Activated CD8-positive, alpha-beta T cell treated with anti-CD3 and anti-CD28 coated beads for 36 hours (primary cell): ENCODE measurements at regions not wholly inside any gene's neighbourhood (a gene's known extent, or its start where the extent isn't known, plus 50 kb on each side); places are given as distances from the start of the nearest gene placed in this dataset.

Experiments
- ATAC-seq: fragments of 200-7000 bp; cut with Tn5 transposase; one replicate; pipeline ENCODE4 v1.10.0; 2021; ENCODE audit warnings: mild to moderate bottlenecking, moderate library complexity
- CTCF ChIA-PET: fragments of 350-600 bp; sonication (Branson Sonifier 250); formaldehyde crosslinking; loops from one replicate; lab custom pipeline; 2021; ENCODE audit warnings: antibody characterized with exemption; lab: Charles Lee
- POLR2A ChIA-PET: fragments of 350-600 bp; sonication (Branson Sonifier 250); formaldehyde crosslinking; loops from one replicate; lab custom pipeline; 2021; ENCODE audit warnings: antibody characterized with exemption; lab: Charles Lee
- DNase-seq: peaks from one replicate; pipeline ENCODE4 v3.0.0-alpha.2; 2020
- H3K27ac Mint-ChIP-seq: one replicate; pipeline ENCODE4 v1.8.0; 2021; ENCODE audit warnings: mild to moderate bottlenecking, mixed read lengths
- H3K27me3 Mint-ChIP-seq: one replicate; pipeline ENCODE4 v1.8.0; 2021; ENCODE audit warnings: mixed read lengths
- H3K36me3 Mint-ChIP-seq: one replicate; pipeline ENCODE4 v1.8.0; 2021; ENCODE audit warnings: low read depth, mixed read lengths
- H3K4me1 Mint-ChIP-seq: one replicate; pipeline ENCODE4 v1.8.0; 2021; ENCODE audit warnings: low read depth, mixed read lengths
- H3K4me3 Mint-ChIP-seq: one replicate; pipeline ENCODE4 v1.8.0; 2021; ENCODE audit warnings: mild to moderate bottlenecking, moderate library complexity, mixed read lengths
- H3K9me3 Mint-ChIP-seq: one replicate; pipeline ENCODE4 v1.8.0; 2021; ENCODE audit warnings: mixed read lengths
- intact Hi-C: fragments of 100-400 bp; cut with micrococcal nuclease; formaldehyde crosslinking; loops from one replicate; pipeline ENCODE4 v1.10.0; 2022
- TF ChIP-seq, protein P1 (sequence below): fragments of 200-600 bp; IDR thresholded peaks from one replicate; pipeline ENCODE4 v1.8.0; 2022; ENCODE audit warnings: antibody characterized with exemption, mild to moderate bottlenecking

DNA sequence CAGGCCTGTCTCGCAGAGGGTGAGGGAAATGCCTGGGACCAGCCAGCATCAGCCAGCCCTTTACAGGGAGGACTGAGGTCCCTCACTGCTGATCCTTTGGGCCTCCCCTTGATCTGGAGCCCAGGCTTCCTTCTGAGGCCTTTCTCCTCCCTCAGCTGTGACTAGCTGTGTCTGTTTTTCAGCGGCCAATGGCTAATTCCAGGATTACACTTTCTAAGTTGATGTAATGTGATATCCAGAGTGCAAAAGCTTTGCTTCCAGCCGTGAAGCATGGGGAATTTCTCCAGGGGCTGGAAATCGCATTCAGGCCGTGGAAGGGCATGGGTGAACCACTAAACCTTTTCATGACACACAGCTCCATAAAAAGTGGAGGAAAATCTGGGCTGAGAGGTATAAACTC is 157.6 kb downstream of the SHQ1 start:
- H3K4me3 Mint-ChIP-seq, result no peak overlapping the region
- no peaks in the 10 kb centered on the region for H3K36me3 Mint-ChIP-seq
- TF ChIP-seq, protein P1, sequence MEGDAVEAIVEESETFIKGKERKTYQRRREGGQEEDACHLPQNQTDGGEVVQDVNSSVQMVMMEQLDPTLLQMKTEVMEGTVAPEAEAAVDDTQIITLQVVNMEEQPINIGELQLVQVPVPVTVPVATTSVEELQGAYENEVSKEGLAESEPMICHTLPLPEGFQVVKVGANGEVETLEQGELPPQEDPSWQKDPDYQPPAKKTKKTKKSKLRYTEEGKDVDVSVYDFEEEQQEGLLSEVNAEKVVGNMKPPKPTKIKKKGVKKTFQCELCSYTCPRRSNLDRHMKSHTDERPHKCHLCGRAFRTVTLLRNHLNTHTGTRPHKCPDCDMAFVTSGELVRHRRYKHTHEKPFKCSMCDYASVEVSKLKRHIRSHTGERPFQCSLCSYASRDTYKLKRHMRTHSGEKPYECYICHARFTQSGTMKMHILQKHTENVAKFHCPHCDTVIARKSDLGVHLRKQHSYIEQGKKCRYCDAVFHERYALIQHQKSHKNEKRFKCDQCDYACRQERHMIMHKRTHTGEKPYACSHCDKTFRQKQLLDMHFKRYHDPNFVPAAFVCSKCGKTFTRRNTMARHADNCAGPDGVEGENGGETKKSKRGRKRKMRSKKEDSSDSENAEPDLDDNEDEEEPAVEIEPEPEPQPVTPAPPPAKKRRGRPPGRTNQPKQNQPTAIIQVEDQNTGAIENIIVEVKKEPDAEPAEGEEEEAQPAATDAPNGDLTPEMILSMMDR, result no peak
- no peaks in the 10 kb centered on the region for H3K4me1 Mint-ChIP-seq
- H3K27ac Mint-ChIP-seq, result no peak overlapping the region
- ATAC-seq (no peak), DNase-seq (no peak)
- no peaks in the 10 kb centered on the region for H3K27me3 Mint-ChIP-seq
- no peaks in the 10 kb centered on the region for H3K9me3 Mint-ChIP-seq
- ChIA-PET CTCF (interaction anchor here (0.9 kb wide), 1 partner anchor 163 kb away, joined by 3 read pairs; no protein-coding TSS in a partner anchor), POLR2A (no interaction called here)
- intact Hi-C loops, result no loop called here

DNA sequence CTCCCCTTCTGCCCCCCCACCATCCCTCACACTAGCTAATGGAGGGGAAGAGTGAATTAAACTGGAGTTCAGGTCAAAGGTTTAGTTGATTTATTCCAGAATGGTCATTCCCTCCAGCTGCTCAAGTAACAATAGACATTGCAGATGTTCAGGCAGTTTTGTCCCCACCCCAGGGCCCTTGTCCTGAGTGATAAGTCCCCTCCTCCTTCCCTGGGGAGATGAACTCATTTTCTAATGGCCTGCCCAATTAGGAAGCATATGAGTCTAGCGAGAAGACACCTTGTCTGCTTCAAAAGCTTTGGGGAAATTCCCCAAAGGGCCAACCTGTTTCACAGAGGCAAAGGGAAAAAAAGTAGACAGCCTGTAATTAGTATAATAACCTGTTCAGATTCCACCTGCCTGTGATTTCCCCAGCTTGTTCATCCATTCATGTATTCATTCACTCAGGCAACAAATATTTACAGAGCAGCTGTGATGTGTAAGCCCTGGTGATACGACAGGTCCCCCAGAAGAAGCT is 165.3 kb downstream of the SHQ1 start:
- no peaks in the 10 kb centered on the region for H3K36me3 Mint-ChIP-seq
- ChIA-PET CTCF (interaction anchor here (0.9 to 1.5 kb wide), 2 partner anchors 17 to 25 kb away, joined by 3 read pairs; no protein-coding TSS in a partner anchor), POLR2A (no interaction called here)
- H3K27me3 Mint-ChIP-seq, result no peaks in the 10 kb centered on the region
- ATAC-seq, result no peak
- no peak overlapping the region for H3K4me3 Mint-ChIP-seq
- no peak for DNase-seq
- TF ChIP-seq, protein P1, result no peak
- no peak overlapping the region for H3K27ac Mint-ChIP-seq
- intact Hi-C loops, result no loop called here
- H3K4me1 Mint-ChIP-seq, result peaks cover 11% of the 10 kb centered on the region
- no peaks in the 10 kb centered on the region for H3K9me3 Mint-ChIP-seq

DNA sequence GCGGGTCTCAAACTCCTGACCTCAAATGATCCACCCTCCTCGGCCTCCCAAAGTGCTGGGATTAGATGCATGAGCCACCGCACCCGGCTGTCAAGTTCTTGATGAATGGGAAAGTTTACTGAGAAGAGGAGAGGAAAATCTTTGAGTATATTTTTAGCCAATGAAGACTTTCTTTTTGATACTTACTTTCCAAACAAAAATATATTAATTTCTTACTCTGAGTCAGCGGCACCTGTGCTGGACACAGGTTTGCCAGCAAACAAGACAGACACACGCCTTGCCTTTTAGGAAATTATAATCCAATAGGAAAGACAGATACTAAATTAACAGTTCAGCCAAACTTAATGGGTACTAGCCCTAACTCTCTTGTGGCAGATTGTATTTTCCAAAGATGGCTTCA is 166.6 kb downstream of the SHQ1 start:
- Mint-ChIP-seq H3K36me3 (no peaks in the 10 kb centered on the region), H3K27me3 (no peaks in the 10 kb centered on the region), H3K4me1 (peaks cover 11% of the 10 kb centered on the region), H3K27ac (no peak overlapping the region), H3K9me3 (no peaks in the 10 kb centered on the region), H3K4me3 (no peak overlapping the region)
- ChIA-PET POLR2A (no interaction called here), CTCF (interaction anchor here (1.5 kb wide), 1 partner anchor 24 kb away, joined by 3 read pairs; no protein-coding TSS in a partner anchor)
- ATAC-seq (no peak), DNase-seq (no peak)
- intact Hi-C loops, result no loop called here
- TF ChIP-seq, protein P1, result no peak

DNA sequence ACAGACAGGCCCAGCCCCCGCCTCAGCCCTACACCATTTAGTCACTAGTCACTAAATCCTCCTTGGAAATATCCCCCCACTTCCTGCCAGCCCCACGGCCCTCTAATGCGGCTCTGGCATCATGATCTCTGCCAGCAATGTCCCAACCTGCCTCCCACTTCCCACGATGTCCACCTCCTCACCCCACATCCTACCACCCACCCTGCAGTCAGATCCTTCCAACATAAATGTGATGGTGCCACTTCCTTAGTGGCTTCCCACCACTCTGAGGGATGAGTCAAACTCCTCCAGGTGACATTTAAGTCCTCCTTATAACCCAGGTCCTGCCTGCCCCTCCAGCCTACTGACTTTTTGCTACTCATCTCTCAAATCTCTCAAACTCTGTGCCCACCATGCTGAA is 167.5 kb downstream of the SHQ1 start:
- H3K4me3 Mint-ChIP-seq, result no peak overlapping the region
- CTCF ChIA-PET, result no interaction called here
- H3K27me3 Mint-ChIP-seq, result no peaks in the 10 kb centered on the region
- TF ChIP-seq, protein P1, result no peak
- ATAC-seq (peak; percentile 24), DNase-seq (no peak)
- no peaks in the 10 kb centered on the region for H3K9me3 Mint-ChIP-seq
- POLR2A ChIA-PET, result no interaction called here
- no peaks in the 10 kb centered on the region for H3K36me3 Mint-ChIP-seq
- H3K4me1 Mint-ChIP-seq, result peaks cover 11% of the 10 kb centered on the region
- no peak overlapping the region for H3K27ac Mint-ChIP-seq
- intact Hi-C loops, result no loop called here

DNA sequence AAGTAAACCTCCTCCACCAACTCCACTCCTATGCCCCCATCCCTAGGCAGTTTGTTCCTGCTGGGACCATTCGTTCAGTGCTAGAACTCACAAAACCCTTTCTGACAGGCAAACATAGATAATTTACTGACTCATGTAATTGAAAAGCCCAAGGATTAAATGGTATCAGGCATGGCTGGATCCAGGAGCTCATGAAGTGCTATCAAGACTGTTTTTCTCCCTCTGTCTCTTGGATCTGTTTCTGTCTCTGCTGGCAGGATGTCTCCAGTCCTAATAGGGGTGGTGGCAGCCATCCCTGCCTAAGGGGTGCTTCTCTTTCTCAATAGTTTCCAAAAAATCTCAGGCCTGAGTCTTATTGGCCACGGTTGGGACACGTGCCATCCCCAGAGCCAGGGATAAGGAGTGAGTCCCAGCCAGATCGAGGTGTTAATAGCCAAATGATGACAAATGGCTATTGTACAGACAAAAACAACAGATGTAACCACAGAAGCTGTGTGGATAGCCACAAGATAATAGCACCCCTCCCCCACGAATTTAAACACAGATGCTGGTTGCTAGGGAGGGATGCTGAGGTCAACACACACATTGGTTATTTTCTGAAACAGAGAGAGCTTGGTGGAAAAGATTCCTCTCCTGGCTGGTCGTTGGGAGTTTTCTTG is 168.6 kb downstream of the SHQ1 start:
- Mint-ChIP-seq H3K4me1 (peaks cover 11% of the 10 kb centered on the region), H3K36me3 (no peaks in the 10 kb centered on the region), H3K27ac (no peak overlapping the region), H3K27me3 (no peaks in the 10 kb centered on the region), H3K9me3 (no peaks in the 10 kb centered on the region), H3K4me3 (no peak overlapping the region)
- CTCF ChIA-PET, result interaction anchor here (1.2 kb wide), 1 partner anchor 14 kb away, joined by 3 read pairs; no protein-coding TSS in a partner anchor
- ATAC-seq, result no peak
- TF ChIP-seq, protein P1, result no peak
- no peak for DNase-seq
- intact Hi-C loops, result no loop called here
- POLR2A ChIA-PET, result no interaction called here
